Suprapubic skin (tissue), 4 donors: ENCODE measurements at regions not wholly inside any gene's neighbourhood (a gene's known extent, or its start where the extent isn't known, plus 50 kb on each side); places are given as distances from the start of the nearest gene placed in this dataset.

Experiments used
- DNase-seq, 2 donors: peaks; one replicate each; pipeline ENCODE4 v3.0.0-alpha.2; 2019; ENCODE audit warnings: low spot score in 2 of 2
- H3K27ac ChIP-seq: fragments of 200-600 bp; sonication (generic); one replicate; pipeline ENCODE4 v1.5.1; 2019
- H3K27me3 ChIP-seq: fragments of 200-600 bp; sonication (generic); one replicate; pipeline ENCODE4 v1.5.1; 2019
- H3K36me3 ChIP-seq: fragments of 200-600 bp; sonication (generic); one replicate; pipeline ENCODE4 v1.5.1; 2019
- H3K4me1 ChIP-seq: fragments of 200-600 bp; sonication (generic); one replicate; pipeline ENCODE4 v1.5.1; 2019
- H3K4me3 ChIP-seq: fragments of 200-600 bp; sonication (generic); one replicate; pipeline ENCODE4 v1.5.1; 2019; ENCODE audit warnings: mild to moderate bottlenecking
- H3K9me3 ChIP-seq: fragments of 200-600 bp; sonication (generic); one replicate; pipeline ENCODE4 v1.5.1; 2019
- EP300 ChIP-seq: sonication (generic); formaldehyde crosslinking; IDR thresholded peaks from one replicate; pipeline ENCODE4 v1.6.1; 2017; ENCODE audit warnings: antibody characterized with exemption
- POLR2A ChIP-seq, 2 donors: fragments of 450-650 bp; IDR thresholded peaks; one replicate each; pipeline ENCODE4 v1.6.1; 2017; ENCODE audit warnings: antibody characterized with exemption in 2 of 2, mild to moderate bottlenecking in 2 of 2, moderate library complexity in 2 of 2
- POLR2AphosphoS5 ChIP-seq, 3 donors: sonication (generic); formaldehyde crosslinking; IDR thresholded peaks; one replicate each; pipeline ENCODE4 v1.6.1; 2017; ENCODE audit warnings: antibody characterized with exemption in 3 of 3
- WGBS: methylation state at CpG from one replicate; pipeline ENCODE4 v1.1.5; 2018; 5-methylcytosine and 5-hydroxymethylcytosine counted together
- TF ChIP-seq, protein P1 (sequence below), 2 donors: fragments of 200-600 bp in 1 of 2; fragments of 450-650 bp in 1 of 2; sonication (generic) in 1 of 2; IDR thresholded peaks; one replicate each; pipeline ENCODE4 v1.5.1; 2016 to 2019; ENCODE audit warnings: antibody characterized with exemption in 2 of 2, mild to moderate bottlenecking in 1 of 2, moderate library complexity in 1 of 2

DNA sequence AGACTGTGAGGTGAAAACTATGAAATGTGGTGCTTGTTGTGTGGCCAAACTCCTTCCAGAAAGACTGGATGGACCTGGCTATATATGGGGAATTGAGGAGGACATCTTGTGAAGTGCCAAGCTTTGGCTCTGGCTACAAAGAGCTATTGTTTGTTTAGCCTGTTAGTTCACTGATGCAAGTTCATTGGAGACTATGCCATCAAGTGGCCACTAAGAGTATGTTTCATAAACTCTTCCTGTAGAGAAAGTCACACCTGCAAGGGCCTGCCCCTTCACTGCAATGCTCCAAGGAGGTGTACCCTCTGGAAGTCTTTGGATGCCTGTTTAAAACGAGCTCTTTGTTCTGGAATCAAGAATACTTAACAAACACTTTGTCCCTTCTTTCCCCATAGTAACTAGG, 382.0 kb downstream of the GABRG1 start:
- WGBS = 71% methylated on average over 1 of the region's 1 CpG
- Histone ChIP-seq H3K4me3 (no peak overlapping the region), H3K9me3 (no peaks in the 10 kb centered on the region), H3K27ac (no peak overlapping the region), H3K4me1 (no peaks in the 10 kb centered on the region), H3K36me3 (no peaks in the 10 kb centered on the region), H3K27me3 (no peaks in the 10 kb centered on the region)
- TF ChIP-seq POLR2AphosphoS5 (IDR thresholded peaks at IDR 0.05) = no peak
- TF ChIP-seq, protein P1, sequence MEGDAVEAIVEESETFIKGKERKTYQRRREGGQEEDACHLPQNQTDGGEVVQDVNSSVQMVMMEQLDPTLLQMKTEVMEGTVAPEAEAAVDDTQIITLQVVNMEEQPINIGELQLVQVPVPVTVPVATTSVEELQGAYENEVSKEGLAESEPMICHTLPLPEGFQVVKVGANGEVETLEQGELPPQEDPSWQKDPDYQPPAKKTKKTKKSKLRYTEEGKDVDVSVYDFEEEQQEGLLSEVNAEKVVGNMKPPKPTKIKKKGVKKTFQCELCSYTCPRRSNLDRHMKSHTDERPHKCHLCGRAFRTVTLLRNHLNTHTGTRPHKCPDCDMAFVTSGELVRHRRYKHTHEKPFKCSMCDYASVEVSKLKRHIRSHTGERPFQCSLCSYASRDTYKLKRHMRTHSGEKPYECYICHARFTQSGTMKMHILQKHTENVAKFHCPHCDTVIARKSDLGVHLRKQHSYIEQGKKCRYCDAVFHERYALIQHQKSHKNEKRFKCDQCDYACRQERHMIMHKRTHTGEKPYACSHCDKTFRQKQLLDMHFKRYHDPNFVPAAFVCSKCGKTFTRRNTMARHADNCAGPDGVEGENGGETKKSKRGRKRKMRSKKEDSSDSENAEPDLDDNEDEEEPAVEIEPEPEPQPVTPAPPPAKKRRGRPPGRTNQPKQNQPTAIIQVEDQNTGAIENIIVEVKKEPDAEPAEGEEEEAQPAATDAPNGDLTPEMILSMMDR (IDR thresholded peaks at IDR 0.05) = no peak
- no peak for TF ChIP-seq EP300
- TF ChIP-seq POLR2A (IDR thresholded peaks at IDR 0.05) = no peak
- no peak for DNase-seq

DNA sequence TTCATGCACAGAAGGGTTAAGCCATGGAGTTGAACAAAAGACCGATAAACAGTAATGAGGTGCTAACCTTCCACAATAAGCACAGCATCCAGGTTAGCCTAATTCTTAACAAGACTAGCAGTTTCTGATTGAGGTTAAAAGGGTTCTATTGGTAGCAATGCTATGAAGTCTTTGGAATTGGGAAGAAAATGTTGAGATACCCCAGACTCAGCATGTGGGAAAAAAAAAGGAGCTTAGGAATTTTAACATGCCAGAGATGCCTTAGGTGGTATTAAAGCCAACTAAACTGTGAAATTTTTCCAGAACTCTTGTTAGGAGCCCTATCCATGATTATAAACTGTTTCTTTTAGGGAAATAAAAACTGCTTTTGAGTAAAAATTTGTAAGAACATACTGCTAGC, 391.7 kb downstream of the GABRG1 start:
- H3K36me3 ChIP-seq = no peaks in the 10 kb centered on the region
- WGBS = 87% methylated on average over 1 of the region's 1 CpG
- H3K27me3 ChIP-seq = no peaks in the 10 kb centered on the region
- H3K27ac ChIP-seq = no peak overlapping the region
- H3K4me1 ChIP-seq = no peaks in the 10 kb centered on the region
- TF ChIP-seq POLR2AphosphoS5 (IDR thresholded peaks at IDR 0.05) = no peak
- TF ChIP-seq POLR2A (IDR thresholded peaks at IDR 0.05) = no peak
- no peak for TF ChIP-seq EP300
- TF ChIP-seq, protein P1 (IDR thresholded peaks at IDR 0.05) = no peak
- H3K4me3 ChIP-seq = no peak overlapping the region
- DNase-seq = no peak
- no peaks in the 10 kb centered on the region for H3K9me3 ChIP-seq

DNA sequence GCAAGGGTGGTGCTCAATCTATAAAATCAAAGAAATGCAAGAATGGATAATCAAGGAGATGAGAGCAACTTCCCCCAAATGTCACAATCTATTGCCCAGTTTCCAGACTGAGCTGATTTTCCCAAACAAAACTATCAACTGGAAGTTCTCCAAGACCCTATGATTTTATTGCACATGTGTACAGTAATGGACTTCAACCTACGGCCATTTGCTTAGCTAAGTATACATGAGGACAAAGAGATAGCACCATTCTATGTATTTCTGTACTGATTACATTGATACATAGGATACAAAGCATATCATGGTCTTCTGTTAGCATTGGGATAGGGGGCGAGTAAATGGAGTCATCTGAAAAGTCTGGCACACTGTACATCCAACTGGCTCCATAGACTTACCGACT, 407.8 kb downstream of the GABRG1 start:
- Histone ChIP-seq H3K27me3 (no peaks in the 10 kb centered on the region), H3K4me1 (no peaks in the 10 kb centered on the region), H3K36me3 (no peaks in the 10 kb centered on the region), H3K9me3 (peaks cover 11% of the 10 kb centered on the region), H3K4me3 (no peak overlapping the region), H3K27ac (no peak overlapping the region)
- WGBS = 91% methylated on average over 3 of the region's 3 CpGs
- DNase-seq = no peak
- TF ChIP-seq, protein P1 (IDR thresholded peaks at IDR 0.05) = no peak
- TF ChIP-seq POLR2AphosphoS5 (IDR thresholded peaks at IDR 0.05) (no peak), POLR2A (IDR thresholded peaks at IDR 0.05) (no peak), EP300 (no peak)

DNA sequence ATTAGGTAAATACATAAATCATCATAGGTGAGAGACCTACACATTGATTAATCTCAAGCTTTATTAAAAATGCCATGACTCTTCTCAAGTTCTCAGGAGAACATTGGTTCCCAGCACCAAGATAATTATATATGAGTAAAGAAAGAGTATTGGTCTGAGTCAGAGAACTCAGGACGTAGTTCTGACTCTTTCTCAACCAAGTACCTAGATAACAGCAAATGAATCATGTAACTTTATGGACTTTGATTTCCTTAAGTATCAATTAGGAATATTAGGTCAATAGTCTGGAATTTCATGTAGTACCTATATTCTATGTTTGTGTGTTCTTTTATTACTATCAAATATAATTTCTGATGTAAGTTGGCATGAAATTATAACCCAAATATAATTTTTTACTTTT, 409.9 kb downstream of the GABRG1 start:
- H3K36me3 ChIP-seq = no peaks in the 10 kb centered on the region
- WGBS = 62% methylated on average over 1 of the region's 1 CpG
- peaks cover 11% of the 10 kb centered on the region for H3K9me3 ChIP-seq
- H3K4me3 ChIP-seq = no peak overlapping the region
- H3K27ac ChIP-seq = no peak overlapping the region
- no peaks in the 10 kb centered on the region for H3K4me1 ChIP-seq
- TF ChIP-seq EP300 = no peak
- TF ChIP-seq, protein P1 (IDR thresholded peaks at IDR 0.05) = no peak
- no peak for DNase-seq
- H3K27me3 ChIP-seq = no peaks in the 10 kb centered on the region

DNA sequence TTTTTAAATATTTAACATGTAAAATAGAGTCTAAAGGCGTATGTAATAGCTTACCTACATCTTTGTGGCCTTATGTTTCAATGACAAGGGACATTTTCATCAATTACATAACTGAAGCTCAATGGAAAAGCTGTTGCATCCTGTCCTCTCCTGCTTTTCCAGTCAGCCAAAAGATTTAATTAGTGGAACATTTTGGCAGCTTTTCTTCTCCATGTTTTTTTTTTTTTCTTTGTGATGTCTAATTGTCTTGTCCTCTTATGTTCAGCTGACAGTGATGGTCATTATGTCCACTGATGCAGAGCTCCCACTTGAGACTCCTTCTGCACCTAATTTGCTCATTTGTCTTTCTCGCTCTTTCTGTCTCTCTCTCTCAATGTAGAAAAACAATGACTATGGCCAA, 422.2 kb downstream of the GABRG1 start:
- TF ChIP-seq, protein P1 (IDR thresholded peaks at IDR 0.05) = no peak
- no peak for TF ChIP-seq POLR2AphosphoS5 (IDR thresholded peaks at IDR 0.05)
- TF ChIP-seq POLR2A (IDR thresholded peaks at IDR 0.05) = no peak
- TF ChIP-seq EP300 = no peak
- Histone ChIP-seq H3K4me3 (no peak overlapping the region), H3K27me3 (no peaks in the 10 kb centered on the region), H3K27ac (no peak overlapping the region), H3K36me3 (no peaks in the 10 kb centered on the region), H3K9me3 (no peaks in the 10 kb centered on the region), H3K4me1 (no peaks in the 10 kb centered on the region)
- 66% methylated on average over 2 of the region's 2 CpGs for WGBS
- DNase-seq = no peak
